RWPE2 (cell line): ENCODE measurements at regions not wholly inside any gene's neighbourhood (a gene's known extent, or its start where the extent isn't known, plus 50 kb on each side); places are given as distances from the start of the nearest gene placed in this dataset.

Source experiments
- ATAC-seq: fragments of 200-7000 bp; cut with Tn5 transposase; 3 replicates; pipeline ENCODE4 v1.9.1; 2021; ENCODE audit warnings: low read depth
- DNase-seq: peaks from one replicate; pipeline ENCODE4 v3.0.0-alpha.2; 2020; ENCODE audit warnings: low spot score
- H3K27ac ChIP-seq: fragments of 450-650 bp; 2 replicates; pipeline ENCODE4 v1.5.1; 2017; ENCODE audit warnings: mild to moderate bottlenecking; ENCODE audit not compliant: poor library complexity, severe bottlenecking
- H3K27me3 ChIP-seq: fragments of 250-450 bp; sonication (Bioruptor Pico); 2 replicates; pipeline ENCODE4 v1.5.1; 2021; ENCODE audit warnings: mild to moderate bottlenecking, moderate library complexity; ENCODE audit not compliant: insufficient read depth, poor library complexity, severe bottlenecking
- H3K36me3 ChIP-seq: fragments of 250-450 bp; sonication (Bioruptor Pico); 2 replicates; pipeline ENCODE4 v1.5.1; 2020; ENCODE audit warnings: low read depth, mild to moderate bottlenecking, moderate library complexity
- H3K4me1 ChIP-seq: fragments of 250-450 bp; sonication (Bioruptor Pico); 2 replicates; pipeline ENCODE4 v1.5.1; 2021; ENCODE audit warnings: mild to moderate bottlenecking, moderate library complexity; ENCODE audit not compliant: insufficient read depth, poor library complexity, severe bottlenecking
- H3K4me3 ChIP-seq: fragments of 250-450 bp; sonication (Bioruptor Pico); 2 replicates; pipeline ENCODE4 v1.5.1; 2021; ENCODE audit warnings: mild to moderate bottlenecking, moderate library complexity; ENCODE audit not compliant: severe bottlenecking
- H3K9me3 ChIP-seq: fragments of 250-450 bp; sonication (Bioruptor Pico); 2 replicates; pipeline ENCODE4 v1.5.1; 2021; ENCODE audit warnings: mild to moderate bottlenecking, moderate library complexity; ENCODE audit not compliant: severe bottlenecking
- CTCF ChIP-seq: fragments of 450-650 bp; IDR thresholded peaks from one replicate; pipeline ENCODE4 v1.5.1; 2017; ENCODE audit warnings: mild to moderate bottlenecking, moderate library complexity; ENCODE audit not compliant: poor library complexity, severe bottlenecking

- Histone ChIP-seq H3K9me3 (no peaks in the 10 kb centered on the region), H3K36me3 (no peaks in the 10 kb centered on the region), H3K27me3 (no peaks in the 10 kb centered on the region), H3K4me3 (no peak overlapping the region), H3K27ac (no peak overlapping the region), H3K4me1 (no peaks in the 10 kb centered on the region)
- no peak for TF ChIP-seq CTCF
- no peak for ATAC-seq
- no peak for DNase-seq
Measured at GRCh38 chr2:122315306-122315705, 559.9 kb downstream of the TSN start.

GRCh38 chr2:122319539-122320132, 564.2 kb downstream of the TSN start:
- ATAC-seq, result peak; percentile 21; the same call in 1 of the 3 replicates
- H3K4me1 ChIP-seq, result no peaks in the 10 kb centered on the region
- H3K27me3 ChIP-seq, result no peaks in the 10 kb centered on the region
- no peak for DNase-seq
- H3K4me3 ChIP-seq, result no peak overlapping the region
- no peak overlapping the region for H3K27ac ChIP-seq
- no peaks in the 10 kb centered on the region for H3K9me3 ChIP-seq
- H3K36me3 ChIP-seq, result no peaks in the 10 kb centered on the region
- no peak for TF ChIP-seq CTCF

GRCh38 chr2:122322815-122323214, 567.4 kb downstream of the TSN start:
- Histone ChIP-seq H3K36me3 (no peaks in the 10 kb centered on the region), H3K27me3 (peaks cover 14% of the 10 kb centered on the region), H3K9me3 (no peaks in the 10 kb centered on the region), H3K27ac (no peak overlapping the region), H3K4me3 (no peak overlapping the region), H3K4me1 (no peaks in the 10 kb centered on the region)
- ATAC-seq (no peak), DNase-seq (no peak)
- TF ChIP-seq CTCF, result no peak

- ATAC-seq (no peak), DNase-seq (no peak)
- Histone ChIP-seq H3K9me3 (no peaks in the 10 kb centered on the region), H3K27me3 (peaks cover 14% of the 10 kb centered on the region), H3K4me3 (no peak overlapping the region), H3K27ac (no peak overlapping the region), H3K36me3 (no peaks in the 10 kb centered on the region), H3K4me1 (no peaks in the 10 kb centered on the region)
- TF ChIP-seq CTCF, result no peak
Measured at GRCh38 chr2:122323927-122324326, 568.5 kb downstream of the TSN start.

- Histone ChIP-seq H3K27ac (no peak overlapping the region), H3K4me1 (no peaks in the 10 kb centered on the region), H3K36me3 (no peaks in the 10 kb centered on the region), H3K27me3 (peaks cover 14% of the 10 kb centered on the region), H3K9me3 (no peaks in the 10 kb centered on the region), H3K4me3 (no peak overlapping the region)
- TF ChIP-seq CTCF, result no peak
- ATAC-seq, result no peak
- DNase-seq, result no peak
Measured at GRCh38 chr2:122326471-122326870, 571.0 kb downstream of the TSN start.
